GM23338 (cell line): ENCODE measurements at regions not wholly inside any gene's neighbourhood (a gene's known extent, or its start where the extent isn't known, plus 50 kb on each side); places are given as distances from the start of the nearest gene placed in this dataset.

Experiments used
- ATAC-seq: fragments of 200-7000 bp; cut with Tn5 transposase; 3 replicates; pipeline ENCODE4 v1.9.1; 2020
- DNase-seq: peaks from one replicate; pipeline ENCODE4 v3.0.0-alpha.2; 2015; ENCODE audit warnings: low spot score
- H2AFZ ChIP-seq: fragments of 200-600 bp; sonication (generic); 2 replicates; pipeline ENCODE4 v1.8.0; 2016; ENCODE audit warnings: antibody characterized with exemption, mild to moderate bottlenecking, moderate library complexity
- H3F3A ChIP-seq: fragments of 200-600 bp; sonication (generic); replicated peaks from 2 replicates; pipeline ENCODE4 v1.8.0; 2017; ENCODE audit warnings: antibody characterized with exemption, mixed run types, low read depth
- H3K27ac ChIP-seq: fragments of 200-600 bp; sonication (generic); 2 replicates; pipeline ENCODE4 v1.6.1; 2016; ENCODE audit warnings: low read depth
- H3K27me3 ChIP-seq: fragments of 200-600 bp; sonication (generic); 2 replicates; pipeline ENCODE4 v1.8.0; 2016; ENCODE audit warnings: mild to moderate bottlenecking, mixed run types, moderate library complexity; ENCODE audit not compliant: insufficient read depth
- H3K36me3 ChIP-seq: fragments of 200-600 bp; sonication (generic); 2 replicates; pipeline ENCODE4 v1.8.0; 2016; ENCODE audit warnings: mild to moderate bottlenecking; ENCODE audit not compliant: insufficient read depth
- H3K4me1 ChIP-seq: fragments of 200-600 bp; sonication (generic); 2 replicates; pipeline ENCODE4 v1.8.0; 2016; ENCODE audit warnings: mild to moderate bottlenecking, moderate library complexity; ENCODE audit not compliant: insufficient read depth
- H3K4me2 ChIP-seq: fragments of 200-600 bp; sonication (generic); 2 replicates; pipeline ENCODE4 v1.7.1; 2017; ENCODE audit warnings: mixed run types
- H3K4me3 ChIP-seq: fragments of 200-600 bp; sonication (generic); 2 replicates; pipeline ENCODE4 v1.6.1; 2016; ENCODE audit warnings: mixed run types
- H3K79me2 ChIP-seq: fragments of 200-600 bp; sonication (generic); replicated peaks from 2 replicates; pipeline ENCODE4 v1.8.0; 2017; ENCODE audit warnings: mild to moderate bottlenecking; ENCODE audit not compliant: insufficient read depth
- H3K9me2 ChIP-seq: fragments of 200-600 bp; sonication (generic); 2 replicates; pipeline ENCODE4 v1.8.0; 2017; ENCODE audit not compliant: insufficient read depth
- H4K20me1 ChIP-seq: fragments of 200-600 bp; sonication (generic); replicated peaks from 2 replicates; pipeline ENCODE4 v1.8.0; 2017; ENCODE audit warnings: mild to moderate bottlenecking; ENCODE audit not compliant: insufficient read depth
- H3K27ac Mint-ChIP-seq: 2 replicates; pipeline ENCODE4 v1.8.0; 2020; ENCODE audit warnings: inconsistent platforms, mild to moderate bottlenecking, moderate library complexity, mixed read lengths
- H3K27me3 Mint-ChIP-seq: 3 replicates; pipeline ENCODE4 v1.8.0; 2022; ENCODE audit warnings: low read depth, mild to moderate bottlenecking, moderate library complexity, mixed read lengths, inconsistent platforms; ENCODE audit not compliant: insufficient read depth, poor library complexity
- H3K36me3 Mint-ChIP-seq: 3 replicates; pipeline ENCODE4 v1.8.0; 2021; ENCODE audit warnings: low read depth, mild to moderate bottlenecking, inconsistent platforms, moderate library complexity, mixed read lengths
- H3K4me1 Mint-ChIP-seq: 3 replicates; pipeline ENCODE4 v1.8.0; 2020; ENCODE audit warnings: mild to moderate bottlenecking, inconsistent platforms, mixed read lengths
- H3K4me3 Mint-ChIP-seq: 3 replicates; pipeline ENCODE4 v1.8.0; 2021; ENCODE audit warnings: moderate library complexity, mild to moderate bottlenecking, inconsistent platforms, mixed read lengths
- H3K9me3 Mint-ChIP-seq: 3 replicates; pipeline ENCODE4 v1.8.0; 2020; ENCODE audit warnings: moderate library complexity, mild to moderate bottlenecking, inconsistent platforms, mixed read lengths
- CREB1 ChIP-seq: fragments of 250-450 bp; sonication (Bioruptor Pico); IDR thresholded peaks from 2 replicates; pipeline ENCODE4 v1.5.0; 2020; ENCODE audit warnings: low read depth, mild to moderate bottlenecking, moderate library complexity
- EZH2 ChIP-seq: fragments of 200-600 bp; sonication (generic); IDR thresholded peaks from one replicate; pipeline ENCODE4 v1.8.0; 2017; ENCODE audit warnings: antibody characterized with exemption, mild to moderate bottlenecking, low read depth; ENCODE audit not compliant: unreplicated experiment
- EZH2phosphoT487 ChIP-seq: fragments of 200-600 bp; sonication (generic); IDR thresholded peaks from one replicate; pipeline ENCODE4 v1.8.1; 2018; ENCODE audit warnings: antibody characterized with exemption; ENCODE audit not compliant: unreplicated experiment
- JUNB ChIP-seq: IDR thresholded peaks from one replicate; pipeline ENCODE4 v1.6.1; 2016; ENCODE audit warnings: antibody characterized with exemption; ENCODE audit not compliant: unreplicated experiment
- NANOG ChIP-seq: IDR thresholded peaks from 2 replicates; pipeline ENCODE4 v1.6.1; 2016; ENCODE audit warnings: antibody characterized with exemption, borderline replicate concordance
- POLR2AphosphoS5 ChIP-seq: IDR thresholded peaks from 2 replicates; pipeline ENCODE4 v1.6.1; 2016; ENCODE audit warnings: antibody characterized with exemption, low read depth
- STAT1 ChIP-seq: IDR thresholded peaks from one replicate; pipeline ENCODE4 v1.6.1; 2016; ENCODE audit warnings: antibody characterized with exemption; ENCODE audit not compliant: unreplicated experiment
- ZNF114 ChIP-seq: fragments of 250-450 bp; sonication (Bioruptor Pico); IDR thresholded peaks from 2 replicates; pipeline ENCODE4 v1.5.0; 2020; ENCODE audit warnings: mild to moderate bottlenecking, moderate library complexity
- ZNF331 ChIP-seq: fragments of 250-450 bp; sonication (Bioruptor Pico); IDR thresholded peaks from 2 replicates; pipeline ENCODE4 v1.5.0; 2020; ENCODE audit warnings: low read depth, mild to moderate bottlenecking, moderate library complexity
- TF ChIP-seq, protein P1 (sequence below): fragments of 250-450 bp; sonication (Bioruptor Pico); IDR thresholded peaks from 2 replicates; pipeline ENCODE4 v1.5.0; 2020; ENCODE audit warnings: mild to moderate bottlenecking, moderate library complexity
- TF ChIP-seq, protein P2 (sequence below): IDR thresholded peaks from one replicate; pipeline ENCODE4 v1.6.1; 2018; ENCODE audit warnings: antibody characterized with exemption; ENCODE audit not compliant: unreplicated experiment
- TF ChIP-seq, protein P3 (sequence below): IDR thresholded peaks from 2 replicates; pipeline ENCODE4 v1.6.1; 2016; ENCODE audit warnings: antibody characterized with exemption
- TF ChIP-seq, protein P4 (sequence below), 2 experiments: fragments of 200-600 bp in 1 of 2; sonication (generic) in 1 of 2; conservative IDR thresholded peaks; 2 replicates each; pipeline versions ENCODE4 v1.5.1 to v1.6.1; 2016 to 2017; ENCODE audit warnings: antibody characterized with exemption in 2 of 2, low read depth in 2 of 2, mild to moderate bottlenecking in 2 of 2, moderate library complexity in 1 of 2

GRCh38 chr12:53862206-53862605, 76.4 kb upstream of the HOXC13 start:
- no peak overlapping the region for H3K27ac Mint-ChIP-seq
- Histone ChIP-seq H3F3A (no peaks in the 10 kb centered on the region), H2AFZ (no peak overlapping the region; the same call in 1 of the 2 replicates), H3K4me3 (no peak overlapping the region), H4K20me1 (no peaks in the 10 kb centered on the region), H3K9me2 (no peaks in the 10 kb centered on the region; the same call in 1 of the 2 replicates), H3K36me3 (no peaks in the 10 kb centered on the region), H3K27ac (no peak overlapping the region), H3K79me2 (no peaks in the 10 kb centered on the region), H3K4me2 (no peak overlapping the region), H3K27me3 (no peaks in the 10 kb centered on the region; the same call in 1 of the 2 replicates), H3K4me1 (no peaks in the 10 kb centered on the region)
- H3K4me1 Mint-ChIP-seq, result no peaks in the 10 kb centered on the region
- H3K36me3 Mint-ChIP-seq, result no peaks in the 10 kb centered on the region
- DNase-seq (no peak), ATAC-seq (no peak)
- H3K27me3 Mint-ChIP-seq, result no peaks in the 10 kb centered on the region
- H3K9me3 Mint-ChIP-seq, result no peaks in the 10 kb centered on the region
- TF ChIP-seq STAT1, result no peak
- no peak for TF ChIP-seq POLR2AphosphoS5
- TF ChIP-seq, protein P1, sequence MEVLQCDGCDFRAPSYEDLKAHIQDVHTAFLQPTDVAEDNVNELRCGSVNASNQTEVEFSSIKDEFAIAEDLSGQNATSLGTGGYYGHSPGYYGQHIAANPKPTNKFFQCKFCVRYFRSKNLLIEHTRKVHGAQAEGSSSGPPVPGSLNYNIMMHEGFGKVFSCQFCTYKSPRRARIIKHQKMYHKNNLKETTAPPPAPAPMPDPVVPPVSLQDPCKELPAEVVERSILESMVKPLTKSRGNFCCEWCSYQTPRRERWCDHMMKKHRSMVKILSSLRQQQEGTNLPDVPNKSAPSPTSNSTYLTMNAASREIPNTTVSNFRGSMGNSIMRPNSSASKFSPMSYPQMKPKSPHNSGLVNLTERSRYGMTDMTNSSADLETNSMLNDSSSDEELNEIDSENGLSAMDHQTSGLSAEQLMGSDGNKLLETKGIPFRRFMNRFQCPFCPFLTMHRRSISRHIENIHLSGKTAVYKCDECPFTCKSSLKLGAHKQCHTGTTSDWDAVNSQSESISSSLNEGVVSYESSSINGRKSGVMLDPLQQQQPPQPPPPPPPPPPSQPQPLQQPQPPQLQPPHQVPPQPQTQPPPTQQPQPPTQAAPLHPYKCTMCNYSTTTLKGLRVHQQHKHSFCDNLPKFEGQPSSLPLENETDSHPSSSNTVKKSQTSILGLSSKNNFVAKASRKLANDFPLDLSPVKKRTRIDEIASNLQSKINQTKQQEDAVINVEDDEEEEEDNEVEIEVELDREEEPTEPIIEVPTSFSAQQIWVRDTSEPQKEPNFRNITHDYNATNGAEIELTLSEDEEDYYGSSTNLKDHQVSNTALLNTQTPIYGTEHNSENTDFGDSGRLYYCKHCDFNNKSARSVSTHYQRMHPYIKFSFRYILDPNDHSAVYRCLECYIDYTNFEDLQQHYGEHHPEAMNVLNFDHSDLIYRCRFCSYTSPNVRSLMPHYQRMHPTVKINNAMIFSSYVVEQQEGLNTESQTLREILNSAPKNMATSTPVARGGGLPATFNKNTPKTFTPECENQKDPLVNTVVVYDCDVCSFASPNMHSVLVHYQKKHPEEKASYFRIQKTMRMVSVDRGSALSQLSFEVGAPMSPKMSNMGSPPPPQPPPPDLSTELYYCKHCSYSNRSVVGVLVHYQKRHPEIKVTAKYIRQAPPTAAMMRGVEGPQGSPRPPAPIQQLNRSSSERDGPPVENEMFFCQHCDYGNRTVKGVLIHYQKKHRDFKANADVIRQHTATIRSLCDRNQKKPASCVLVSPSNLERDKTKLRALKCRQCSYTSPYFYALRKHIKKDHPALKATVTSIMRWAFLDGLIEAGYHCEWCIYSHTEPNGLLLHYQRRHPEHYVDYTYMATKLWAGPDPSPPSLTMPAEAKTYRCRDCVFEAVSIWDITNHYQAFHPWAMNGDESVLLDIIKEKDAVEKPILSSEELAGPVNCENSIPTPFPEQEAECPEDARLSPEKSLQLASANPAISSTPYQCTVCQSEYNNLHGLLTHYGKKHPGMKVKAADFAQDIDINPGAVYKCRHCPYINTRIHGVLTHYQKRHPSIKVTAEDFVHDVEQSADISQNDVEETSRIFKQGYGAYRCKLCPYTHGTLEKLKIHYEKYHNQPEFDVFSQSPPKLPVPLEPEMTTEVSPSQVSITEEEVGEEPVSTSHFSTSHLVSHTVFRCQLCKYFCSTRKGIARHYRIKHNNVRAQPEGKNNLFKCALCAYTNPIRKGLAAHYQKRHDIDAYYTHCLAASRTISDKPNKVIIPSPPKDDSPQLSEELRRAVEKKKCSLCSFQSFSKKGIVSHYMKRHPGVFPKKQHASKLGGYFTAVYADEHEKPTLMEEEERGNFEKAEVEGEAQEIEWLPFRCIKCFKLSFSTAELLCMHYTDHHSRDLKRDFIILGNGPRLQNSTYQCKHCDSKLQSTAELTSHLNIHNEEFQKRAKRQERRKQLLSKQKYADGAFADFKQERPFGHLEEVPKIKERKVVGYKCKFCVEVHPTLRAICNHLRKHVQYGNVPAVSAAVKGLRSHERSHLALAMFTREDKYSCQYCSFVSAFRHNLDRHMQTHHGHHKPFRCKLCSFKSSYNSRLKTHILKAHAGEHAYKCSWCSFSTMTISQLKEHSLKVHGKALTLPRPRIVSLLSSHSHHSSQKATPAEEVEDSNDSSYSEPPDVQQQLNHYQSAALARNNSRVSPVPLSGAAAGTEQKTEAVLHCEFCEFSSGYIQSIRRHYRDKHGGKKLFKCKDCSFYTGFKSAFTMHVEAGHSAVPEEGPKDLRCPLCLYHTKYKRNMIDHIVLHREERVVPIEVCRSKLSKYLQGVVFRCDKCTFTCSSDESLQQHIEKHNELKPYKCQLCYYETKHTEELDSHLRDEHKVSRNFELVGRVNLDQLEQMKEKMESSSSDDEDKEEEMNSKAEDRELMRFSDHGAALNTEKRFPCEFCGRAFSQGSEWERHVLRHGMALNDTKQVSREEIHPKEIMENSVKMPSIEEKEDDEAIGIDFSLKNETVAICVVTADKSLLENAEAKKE (CRISPR knock-in tag), result no peak
- TF ChIP-seq, protein P2, sequence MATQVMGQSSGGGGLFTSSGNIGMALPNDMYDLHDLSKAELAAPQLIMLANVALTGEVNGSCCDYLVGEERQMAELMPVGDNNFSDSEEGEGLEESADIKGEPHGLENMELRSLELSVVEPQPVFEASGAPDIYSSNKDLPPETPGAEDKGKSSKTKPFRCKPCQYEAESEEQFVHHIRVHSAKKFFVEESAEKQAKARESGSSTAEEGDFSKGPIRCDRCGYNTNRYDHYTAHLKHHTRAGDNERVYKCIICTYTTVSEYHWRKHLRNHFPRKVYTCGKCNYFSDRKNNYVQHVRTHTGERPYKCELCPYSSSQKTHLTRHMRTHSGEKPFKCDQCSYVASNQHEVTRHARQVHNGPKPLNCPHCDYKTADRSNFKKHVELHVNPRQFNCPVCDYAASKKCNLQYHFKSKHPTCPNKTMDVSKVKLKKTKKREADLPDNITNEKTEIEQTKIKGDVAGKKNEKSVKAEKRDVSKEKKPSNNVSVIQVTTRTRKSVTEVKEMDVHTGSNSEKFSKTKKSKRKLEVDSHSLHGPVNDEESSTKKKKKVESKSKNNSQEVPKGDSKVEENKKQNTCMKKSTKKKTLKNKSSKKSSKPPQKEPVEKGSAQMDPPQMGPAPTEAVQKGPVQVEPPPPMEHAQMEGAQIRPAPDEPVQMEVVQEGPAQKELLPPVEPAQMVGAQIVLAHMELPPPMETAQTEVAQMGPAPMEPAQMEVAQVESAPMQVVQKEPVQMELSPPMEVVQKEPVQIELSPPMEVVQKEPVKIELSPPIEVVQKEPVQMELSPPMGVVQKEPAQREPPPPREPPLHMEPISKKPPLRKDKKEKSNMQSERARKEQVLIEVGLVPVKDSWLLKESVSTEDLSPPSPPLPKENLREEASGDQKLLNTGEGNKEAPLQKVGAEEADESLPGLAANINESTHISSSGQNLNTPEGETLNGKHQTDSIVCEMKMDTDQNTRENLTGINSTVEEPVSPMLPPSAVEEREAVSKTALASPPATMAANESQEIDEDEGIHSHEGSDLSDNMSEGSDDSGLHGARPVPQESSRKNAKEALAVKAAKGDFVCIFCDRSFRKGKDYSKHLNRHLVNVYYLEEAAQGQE, result no peak
- TF ChIP-seq, protein P3, sequence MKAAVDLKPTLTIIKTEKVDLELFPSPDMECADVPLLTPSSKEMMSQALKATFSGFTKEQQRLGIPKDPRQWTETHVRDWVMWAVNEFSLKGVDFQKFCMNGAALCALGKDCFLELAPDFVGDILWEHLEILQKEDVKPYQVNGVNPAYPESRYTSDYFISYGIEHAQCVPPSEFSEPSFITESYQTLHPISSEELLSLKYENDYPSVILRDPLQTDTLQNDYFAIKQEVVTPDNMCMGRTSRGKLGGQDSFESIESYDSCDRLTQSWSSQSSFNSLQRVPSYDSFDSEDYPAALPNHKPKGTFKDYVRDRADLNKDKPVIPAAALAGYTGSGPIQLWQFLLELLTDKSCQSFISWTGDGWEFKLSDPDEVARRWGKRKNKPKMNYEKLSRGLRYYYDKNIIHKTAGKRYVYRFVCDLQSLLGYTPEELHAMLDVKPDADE, result no peak
- TF ChIP-seq, protein P4, sequence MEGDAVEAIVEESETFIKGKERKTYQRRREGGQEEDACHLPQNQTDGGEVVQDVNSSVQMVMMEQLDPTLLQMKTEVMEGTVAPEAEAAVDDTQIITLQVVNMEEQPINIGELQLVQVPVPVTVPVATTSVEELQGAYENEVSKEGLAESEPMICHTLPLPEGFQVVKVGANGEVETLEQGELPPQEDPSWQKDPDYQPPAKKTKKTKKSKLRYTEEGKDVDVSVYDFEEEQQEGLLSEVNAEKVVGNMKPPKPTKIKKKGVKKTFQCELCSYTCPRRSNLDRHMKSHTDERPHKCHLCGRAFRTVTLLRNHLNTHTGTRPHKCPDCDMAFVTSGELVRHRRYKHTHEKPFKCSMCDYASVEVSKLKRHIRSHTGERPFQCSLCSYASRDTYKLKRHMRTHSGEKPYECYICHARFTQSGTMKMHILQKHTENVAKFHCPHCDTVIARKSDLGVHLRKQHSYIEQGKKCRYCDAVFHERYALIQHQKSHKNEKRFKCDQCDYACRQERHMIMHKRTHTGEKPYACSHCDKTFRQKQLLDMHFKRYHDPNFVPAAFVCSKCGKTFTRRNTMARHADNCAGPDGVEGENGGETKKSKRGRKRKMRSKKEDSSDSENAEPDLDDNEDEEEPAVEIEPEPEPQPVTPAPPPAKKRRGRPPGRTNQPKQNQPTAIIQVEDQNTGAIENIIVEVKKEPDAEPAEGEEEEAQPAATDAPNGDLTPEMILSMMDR (conservative IDR thresholded peaks at IDR 0.05; ENCODE audit: low read depth in 2 of 2), result no peak
- no peak for TF ChIP-seq JUNB
- no peak for TF ChIP-seq ZNF331 (CRISPR knock-in tag)
- TF ChIP-seq NANOG, result no peak
- TF ChIP-seq ZNF114 (CRISPR knock-in tag), result no peak
- no peak for TF ChIP-seq EZH2phosphoT487
- no peak for TF ChIP-seq EZH2
- no peak for TF ChIP-seq CREB1
- H3K4me3 Mint-ChIP-seq, result no peak overlapping the region
